Astrocyte of the hippocampus (primary cell): ENCODE measurements at regions not wholly inside any gene's neighbourhood (a gene's known extent, or its start where the extent isn't known, plus 50 kb on each side); places are given as distances from the start of the nearest gene placed in this dataset.
"Not testable (repeated sequence)": the region's sequence is repeated elsewhere in the genome, so short reads cannot be mapped to it uniquely, and the experiment has no call there.

ENCODE experiments used
- DNase-seq: peaks from one replicate; pipeline ENCODE4 v3.0.0; 2011; ENCODE audit warnings: low read depth, low spot score

DNA sequence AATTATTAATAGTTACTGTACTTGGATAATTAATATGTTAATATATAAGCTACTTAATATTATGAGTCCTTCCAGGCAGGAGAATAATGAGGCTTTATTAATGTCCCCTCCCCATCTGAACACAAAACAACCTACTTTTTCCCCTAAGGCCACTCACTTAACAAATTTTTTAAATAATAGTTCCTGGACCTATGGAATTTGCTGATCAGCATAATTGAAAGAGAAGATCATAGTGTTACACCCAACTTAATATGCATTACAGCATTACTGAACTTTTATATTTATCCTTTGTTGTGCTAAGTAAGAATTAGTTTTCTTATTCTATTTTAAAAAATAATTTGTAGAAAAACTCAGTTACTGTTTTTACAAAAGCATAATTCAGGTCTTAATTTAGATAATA lies 1537.7 kb upstream of the GOT2 start:
- DNase-seq = no peak

DNA sequence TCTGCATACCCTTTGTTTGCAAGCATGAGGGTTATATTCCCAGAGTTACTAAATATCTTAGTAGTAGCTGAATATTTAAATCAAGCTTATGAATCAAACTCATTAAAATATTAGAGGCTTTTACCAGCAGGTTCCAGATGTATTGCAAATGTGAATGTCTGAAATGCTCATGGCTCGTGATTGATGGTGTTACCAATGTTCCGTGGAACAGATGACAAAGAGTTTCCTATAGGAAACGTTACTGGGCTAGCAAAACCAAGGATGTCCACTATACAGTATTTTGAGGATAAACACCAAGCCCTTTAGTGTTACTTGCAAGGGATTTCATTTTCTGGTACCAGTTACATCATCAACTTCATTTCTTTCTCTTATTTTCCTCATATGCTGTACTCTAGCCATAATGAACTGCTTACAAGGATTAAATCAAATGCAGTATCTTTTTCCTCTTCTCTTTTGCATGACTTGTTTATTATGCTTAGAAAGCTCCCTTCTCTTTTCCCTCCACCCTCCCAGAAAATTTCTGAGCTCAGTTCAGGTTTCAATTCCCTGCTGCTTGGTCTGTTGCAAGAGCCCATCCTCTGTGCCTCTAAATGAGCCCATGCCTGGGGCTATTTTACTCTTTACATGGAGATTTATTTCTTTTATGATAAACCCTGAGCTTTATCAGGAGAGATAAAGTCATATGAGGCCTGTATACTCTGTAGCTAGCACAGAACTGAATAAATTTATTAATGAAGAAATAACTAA lies 1537.1 kb upstream of the GOT2 start:
- no peak for DNase-seq

DNA sequence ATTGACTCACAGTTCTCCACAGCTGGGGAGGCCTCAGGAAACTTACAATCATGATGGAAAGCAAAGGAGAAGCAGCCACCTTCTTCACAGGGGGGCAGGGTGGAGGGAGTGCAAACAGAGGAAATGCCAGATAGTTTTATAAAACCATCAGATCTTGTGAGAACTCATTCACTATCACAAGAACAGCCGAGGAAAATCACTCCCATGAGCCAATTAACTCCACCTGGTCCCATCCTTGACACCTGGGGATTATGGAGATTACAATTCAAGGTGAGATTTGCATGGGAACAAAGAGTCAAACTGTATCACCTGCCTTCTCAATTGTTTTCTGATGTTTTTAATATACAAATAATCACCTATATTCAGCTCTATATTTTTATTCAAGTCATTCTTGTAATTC lies 1527.3 kb upstream of the GOT2 start:
- no peak for DNase-seq

DNA sequence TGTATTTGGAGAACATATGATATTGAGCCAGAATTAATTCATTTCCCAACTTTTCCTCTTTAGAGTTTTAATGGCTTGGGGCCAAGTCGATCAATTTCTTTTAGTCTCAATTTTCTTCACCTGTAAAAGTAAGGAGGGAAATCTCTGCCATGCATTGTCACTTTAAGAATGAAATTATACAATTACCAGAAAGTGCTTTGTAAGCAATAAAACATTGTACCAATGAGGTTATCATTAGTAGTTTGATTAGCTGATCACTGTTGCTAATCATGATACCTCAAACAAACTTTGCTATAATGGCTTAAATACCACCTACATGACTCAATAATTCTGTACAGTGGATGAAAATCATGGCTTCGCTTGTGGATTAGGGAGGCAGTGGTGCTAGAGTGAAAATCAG lies 1525.8 kb upstream of the GOT2 start:
- no peak for DNase-seq

DNA sequence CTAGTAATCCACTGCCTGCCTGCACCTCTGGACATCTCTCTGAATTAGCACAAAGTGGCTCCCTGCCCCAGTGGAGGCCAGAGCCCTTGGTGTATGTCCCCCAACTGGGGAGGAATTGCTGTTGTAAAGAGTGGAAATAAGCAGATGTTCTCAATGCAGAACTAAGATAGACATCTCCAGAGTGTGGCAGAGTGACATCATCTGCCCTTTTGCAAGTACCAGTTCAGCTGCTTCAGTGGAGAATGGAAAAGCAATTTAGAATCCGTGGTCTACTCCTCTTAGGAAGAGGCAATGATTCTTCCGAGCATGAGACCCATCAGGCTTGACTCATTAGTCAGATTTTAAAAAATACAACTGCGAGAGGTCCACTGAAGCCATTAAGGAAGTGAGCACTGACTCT lies 1512.0 kb upstream of the GOT2 start:
- DNase-seq = no peak

DNA sequence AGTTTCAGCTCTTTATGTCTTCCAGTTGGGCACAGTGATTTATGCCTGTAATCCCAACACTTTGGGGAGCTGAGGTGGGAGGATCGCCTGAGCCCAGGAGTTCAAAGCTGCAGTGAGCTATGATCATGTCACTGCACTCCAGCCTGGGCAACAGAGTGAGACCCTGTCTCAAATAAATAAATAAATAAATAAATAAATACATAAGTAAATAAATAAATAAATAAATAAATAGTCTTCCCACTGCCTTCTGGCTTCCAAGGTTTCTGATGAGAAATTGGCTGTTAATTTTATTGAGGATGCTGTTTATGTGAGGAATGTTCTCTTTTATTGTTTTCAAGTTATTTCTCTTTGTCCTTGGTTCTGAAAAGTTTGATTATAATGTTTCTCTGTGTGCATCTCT lies 1507.6 kb upstream of the GOT2 start:
- DNase-seq = no peak

DNA sequence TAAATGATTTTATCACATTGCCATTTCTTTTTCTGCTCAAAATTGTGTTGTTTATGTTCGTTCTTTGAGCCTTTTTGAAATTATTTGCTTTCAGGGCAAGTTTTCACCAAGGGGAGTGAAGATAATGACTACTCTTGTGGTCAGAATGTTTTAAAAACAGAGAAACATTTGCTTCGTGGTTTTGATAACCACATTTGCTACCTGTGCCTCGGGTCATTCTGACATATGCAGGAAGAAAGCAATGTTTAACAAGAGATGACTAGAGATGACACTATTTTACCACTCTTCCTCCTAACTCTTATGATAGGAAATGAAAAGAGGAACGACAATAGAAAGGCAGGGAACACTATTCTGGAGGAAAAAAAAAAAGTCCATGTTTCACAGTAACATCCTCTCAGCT lies 1496.5 kb upstream of the GOT2 start:
- no peak for DNase-seq

DNA sequence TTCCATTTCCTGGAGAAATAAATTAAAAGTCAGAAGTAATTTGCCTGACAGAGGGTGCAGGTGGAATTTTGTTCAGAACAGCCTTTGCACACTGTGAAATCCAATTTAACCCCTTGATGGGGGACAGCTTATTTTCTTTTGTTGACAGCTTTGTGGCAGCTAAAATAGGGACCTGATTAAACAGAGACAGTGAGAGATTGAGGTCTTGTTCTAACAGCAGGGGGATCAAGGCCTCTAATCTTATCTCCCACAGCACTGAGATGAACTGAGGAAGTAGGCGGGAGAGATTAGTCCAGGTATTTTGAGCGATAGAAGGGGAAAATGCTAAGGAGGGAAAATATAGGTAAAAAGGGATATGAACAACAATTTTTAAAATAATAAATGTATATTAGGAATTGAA lies 1491.4 kb upstream of the GOT2 start:
- no peak for DNase-seq

DNA sequence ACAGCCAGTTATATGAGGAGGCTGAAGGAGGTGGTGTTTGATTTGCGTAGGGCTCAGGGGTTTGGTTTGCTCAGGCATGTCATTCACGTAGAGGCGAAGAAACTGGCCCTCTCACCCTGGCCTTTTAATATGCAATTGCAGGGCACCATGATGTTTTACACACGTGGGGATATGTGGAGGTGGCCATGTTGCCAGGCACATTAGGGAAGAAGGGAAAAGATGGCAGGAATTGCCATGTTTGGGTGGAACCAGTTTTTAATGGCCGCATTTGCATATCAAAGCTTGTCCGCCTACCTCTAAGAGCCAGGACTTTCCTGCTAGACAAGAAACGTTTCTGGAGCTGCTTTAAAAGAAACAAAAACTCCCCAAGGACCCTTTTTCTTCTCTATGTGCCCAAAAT lies 1483.7 kb upstream of the GOT2 start:
- DNase-seq = no peak

DNA sequence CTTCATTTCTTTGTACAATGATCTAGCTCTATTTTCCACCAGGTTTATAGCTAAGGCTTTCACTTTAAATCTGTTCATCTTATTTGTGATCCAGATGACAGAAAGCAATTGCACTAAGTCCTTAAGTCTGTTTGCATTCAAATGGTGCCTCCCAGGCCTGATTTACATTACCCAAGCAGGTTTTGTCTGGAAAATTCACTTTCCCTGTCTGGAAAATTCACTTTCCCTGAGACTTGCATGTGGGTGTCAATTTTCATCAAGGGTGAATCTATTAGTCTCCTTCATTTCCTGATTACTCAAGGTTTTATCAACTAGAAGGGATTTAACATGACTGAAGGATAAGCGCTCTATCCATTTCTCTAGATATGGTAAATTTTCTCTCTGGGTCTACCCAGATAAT lies 1480.2 kb upstream of the GOT2 start:
- no peak for DNase-seq

DNA sequence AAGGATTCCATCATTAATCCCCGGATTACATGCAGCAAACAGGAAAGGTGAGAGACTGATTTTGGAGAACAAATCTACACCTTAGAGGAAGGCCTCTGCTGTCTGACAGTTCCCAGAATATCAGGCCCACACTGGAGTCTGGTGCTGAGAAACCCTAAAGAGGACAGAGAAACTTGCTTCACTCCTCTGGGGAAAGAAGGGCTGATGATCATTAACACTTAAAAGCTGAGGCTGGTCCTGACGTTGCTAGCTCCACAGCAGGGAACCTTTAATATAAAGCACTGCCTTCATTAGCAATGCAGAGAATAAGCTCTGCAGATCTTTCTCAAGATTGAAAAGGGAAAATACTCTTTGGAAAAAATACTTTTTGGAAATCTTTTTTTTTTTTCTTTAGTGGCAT lies 1472.4 kb upstream of the GOT2 start:
- DNase-seq = no peak

DNA sequence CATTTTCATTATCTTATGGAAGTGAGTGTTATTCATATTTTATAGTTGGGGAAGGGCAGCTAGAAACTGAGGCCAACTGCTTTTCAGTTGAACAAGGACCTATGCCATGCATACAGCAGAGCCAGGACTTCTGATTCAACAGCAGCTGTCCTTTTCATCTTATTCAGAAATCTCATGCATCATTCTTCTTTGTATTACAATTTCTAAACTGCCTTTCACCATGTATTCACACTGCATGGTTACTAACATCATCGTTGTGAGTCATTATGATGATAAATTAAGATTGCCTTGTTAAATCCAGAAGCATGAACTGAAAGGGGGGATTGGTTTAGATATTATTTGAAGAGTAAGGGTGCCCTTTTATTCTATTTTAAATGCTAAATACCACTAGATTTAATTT lies 1470.1 kb upstream of the GOT2 start:
- DNase-seq = peak; percentile 15

DNA sequence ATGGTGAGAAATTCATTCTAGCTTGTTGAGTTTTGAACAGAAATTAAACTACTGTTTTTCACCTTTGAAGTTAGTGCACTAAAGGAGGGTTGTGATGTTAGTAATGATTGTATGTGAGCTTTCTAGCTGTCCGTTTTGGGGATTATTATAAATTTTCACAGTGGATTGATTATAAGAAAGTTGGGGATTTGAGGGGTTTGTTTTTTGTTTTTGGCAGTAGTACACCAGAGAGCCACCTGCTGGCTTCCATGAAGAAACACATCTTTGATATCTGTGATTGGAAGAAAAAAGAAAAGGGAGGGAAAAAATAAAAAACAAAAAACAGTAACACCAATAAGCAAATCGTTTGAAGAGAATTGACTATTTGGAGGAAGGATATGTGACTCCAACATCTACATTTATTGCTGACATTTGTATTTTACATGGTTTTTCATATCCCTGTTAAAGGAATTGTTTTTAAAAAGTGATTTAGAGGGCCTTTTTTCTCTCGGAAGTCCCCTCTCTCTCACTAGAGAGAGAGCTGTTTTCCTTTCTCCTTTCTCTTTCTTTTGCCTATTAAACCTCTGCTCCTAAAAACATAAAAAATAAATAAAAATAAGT lies 1469.5 kb upstream of the GOT2 start:
- DNase-seq = peak; percentile 49

DNA sequence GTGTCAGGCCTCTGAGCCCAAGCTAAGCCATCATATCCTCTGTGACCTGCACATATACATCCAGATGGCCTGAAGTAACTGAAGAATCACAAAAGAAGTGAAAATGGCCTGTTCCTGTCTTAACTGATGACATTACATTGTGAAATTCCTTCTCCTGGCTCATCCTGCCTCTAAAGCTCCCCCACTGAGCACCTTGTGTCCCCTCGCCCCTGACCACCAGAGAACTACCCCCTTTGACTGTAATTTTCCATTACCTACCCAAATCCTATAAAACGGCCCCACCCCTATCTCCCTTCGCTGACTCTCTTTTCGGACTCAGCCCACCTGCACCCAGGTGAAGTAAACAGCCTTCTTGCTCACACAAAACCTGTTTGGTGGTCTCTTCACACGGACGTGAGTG lies 1466.6 kb upstream of the GOT2 start:
- not testable (repeated sequence) for DNase-seq

DNA sequence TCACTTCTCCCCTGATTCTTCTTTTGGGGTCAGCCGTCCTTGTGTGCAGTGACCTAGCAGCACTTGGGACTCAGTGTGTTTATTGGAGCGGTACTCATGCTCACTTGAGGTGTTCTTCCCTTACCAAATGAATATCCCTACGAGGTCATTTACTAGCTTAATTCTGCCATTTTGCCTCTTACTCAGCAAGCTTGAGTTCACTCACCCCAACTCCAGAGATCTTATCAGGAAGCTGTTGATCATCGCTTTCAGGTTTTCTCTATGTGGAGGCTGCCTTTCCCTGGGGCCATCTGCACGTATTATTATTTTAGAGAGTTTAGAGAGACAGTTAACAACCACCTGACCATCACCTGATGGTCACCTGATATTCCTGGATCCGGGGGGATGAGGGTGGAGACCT lies 1466.0 kb upstream of the GOT2 start:
- DNase-seq = no peak

DNA sequence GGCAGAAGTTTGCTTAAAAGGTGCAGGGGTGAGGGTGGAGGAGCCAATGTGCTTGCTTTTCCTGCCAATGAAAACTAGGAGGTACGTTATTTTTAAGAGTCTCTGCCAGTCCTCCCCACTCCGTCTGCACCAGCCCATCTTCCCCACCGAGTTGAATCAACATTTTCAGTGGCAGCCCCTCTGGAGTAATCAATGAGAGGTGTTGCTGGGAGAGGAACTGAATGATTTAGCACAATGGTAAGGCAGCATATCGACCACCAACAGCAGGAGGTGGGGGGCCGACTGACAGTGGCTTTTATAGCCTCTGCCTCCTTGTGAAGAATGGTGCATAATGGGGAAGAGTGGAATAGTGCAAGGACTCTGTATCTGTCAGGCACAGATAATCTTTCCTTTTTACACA lies 1465.0 kb upstream of the GOT2 start:
- DNase-seq = no peak

DNA sequence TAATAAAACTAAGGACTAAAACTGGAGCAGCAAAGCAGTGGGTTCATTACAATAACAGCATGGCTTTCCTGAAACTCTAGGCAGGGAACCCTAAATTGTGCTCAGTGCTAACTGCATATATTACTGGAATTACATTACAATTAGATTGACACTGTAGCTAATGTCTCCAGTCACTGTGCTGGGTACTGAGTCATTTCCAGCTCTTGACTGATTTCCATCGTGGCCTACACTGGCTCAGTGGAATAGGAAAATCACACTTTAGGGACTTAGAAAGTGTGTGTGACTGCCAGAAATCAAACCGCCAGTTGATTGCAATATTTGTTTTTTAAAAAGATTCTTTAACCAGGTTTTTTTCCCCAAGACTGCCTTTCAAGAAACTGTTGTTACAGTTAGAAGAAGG lies 1447.4 kb upstream of the GOT2 start:
- peak; percentile 47 for DNase-seq

DNA sequence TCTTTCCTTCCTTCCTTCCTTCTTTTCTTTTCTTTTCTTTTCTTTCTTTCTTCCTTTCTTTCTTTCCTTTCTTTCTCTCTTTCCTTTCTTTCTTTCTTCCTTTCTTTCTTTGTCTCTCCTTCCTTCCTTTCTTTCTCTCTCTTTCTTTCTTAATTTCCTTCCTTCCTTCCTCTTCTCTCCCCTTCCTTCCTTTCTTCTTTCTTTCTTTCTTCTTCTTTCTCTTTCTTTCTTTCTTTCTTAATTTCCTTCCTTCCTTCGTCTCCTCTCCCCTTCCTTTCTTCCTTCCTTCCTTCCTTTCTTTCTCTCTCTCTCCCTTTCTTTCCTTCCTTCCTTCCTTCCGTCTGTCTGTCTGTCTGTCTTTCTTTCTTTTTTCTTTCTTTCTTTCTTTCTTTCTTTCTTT lies 1446.5 kb upstream of the GOT2 start:
- no peak for DNase-seq

DNA sequence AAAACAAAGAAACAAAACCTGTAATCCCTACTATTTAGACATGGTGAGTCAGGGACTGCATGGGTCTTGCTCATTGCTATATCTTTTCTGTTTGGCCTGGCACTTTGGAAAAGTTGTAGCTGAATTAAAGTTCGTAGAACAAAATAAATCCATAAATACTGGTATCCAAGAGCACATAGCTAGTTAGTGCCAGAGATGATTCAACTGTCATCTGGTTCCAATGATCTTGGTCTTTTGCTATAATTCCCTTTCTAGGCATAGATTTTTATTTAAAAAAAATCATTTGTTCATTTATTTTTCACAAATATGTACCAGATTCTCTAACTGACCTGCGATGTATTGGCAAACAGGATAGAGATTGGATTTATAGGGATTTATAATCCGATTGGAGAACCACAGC lies 1436.1 kb upstream of the GOT2 start:
- no peak for DNase-seq

DNA sequence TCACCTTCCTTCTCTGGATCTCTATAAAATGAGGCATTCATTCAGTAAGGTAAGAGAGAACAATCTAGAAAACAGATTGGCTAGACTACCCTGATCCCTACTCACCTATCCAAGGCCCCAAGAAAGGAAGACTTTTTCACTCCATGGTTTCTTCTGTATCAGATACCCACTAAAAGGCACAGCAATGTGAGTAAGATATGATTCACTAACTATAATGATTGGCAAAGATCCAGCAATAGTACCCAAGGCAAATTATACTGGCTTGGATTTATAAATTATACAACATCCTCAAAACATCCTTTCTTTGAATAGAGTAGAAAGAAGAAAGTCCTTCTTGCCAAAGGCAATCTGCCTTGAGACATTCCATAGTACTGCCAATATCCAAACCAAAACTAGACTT lies 1432.0 kb upstream of the GOT2 start:
- DNase-seq = no peak

DNA sequence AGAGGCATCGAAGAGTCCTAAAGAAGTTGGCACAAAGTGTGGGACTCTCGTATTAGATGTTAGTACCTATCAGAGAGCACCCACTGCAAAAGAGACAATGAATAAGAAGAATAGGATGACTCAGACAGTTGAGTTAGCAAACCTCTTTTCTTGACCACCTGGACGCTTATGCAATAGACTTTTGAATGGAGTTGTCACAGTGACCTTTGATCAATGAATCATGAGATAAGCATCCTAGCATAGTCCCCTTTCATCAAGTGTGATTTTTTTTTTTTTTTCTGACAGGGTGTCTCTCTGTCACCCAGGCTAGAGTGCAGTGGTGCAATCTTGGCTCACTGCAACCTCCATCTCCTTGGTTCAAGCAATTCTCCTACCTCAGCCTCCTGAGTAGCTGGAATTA lies 1417.9 kb upstream of the GOT2 start:
- no peak for DNase-seq

DNA sequence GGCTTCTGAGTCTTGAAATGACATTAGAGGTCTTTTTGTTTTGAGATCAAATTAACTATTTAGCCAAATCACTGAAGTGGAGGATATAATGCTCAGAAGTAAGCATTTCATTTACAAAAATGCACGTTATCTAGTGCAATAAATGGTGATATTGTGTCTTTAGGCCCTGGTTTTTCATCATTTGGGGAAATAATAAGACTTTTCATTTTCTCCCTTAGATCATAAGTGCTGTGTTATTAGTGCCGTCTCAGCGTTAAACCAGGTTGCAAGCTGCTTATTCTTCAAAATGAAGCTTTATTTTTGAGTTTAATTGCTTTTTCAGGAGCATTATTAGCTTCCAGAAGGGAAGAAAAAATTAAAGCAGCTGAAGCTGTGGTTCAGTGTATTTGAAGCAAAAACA lies 1416.8 kb upstream of the GOT2 start:
- DNase-seq = no peak

DNA sequence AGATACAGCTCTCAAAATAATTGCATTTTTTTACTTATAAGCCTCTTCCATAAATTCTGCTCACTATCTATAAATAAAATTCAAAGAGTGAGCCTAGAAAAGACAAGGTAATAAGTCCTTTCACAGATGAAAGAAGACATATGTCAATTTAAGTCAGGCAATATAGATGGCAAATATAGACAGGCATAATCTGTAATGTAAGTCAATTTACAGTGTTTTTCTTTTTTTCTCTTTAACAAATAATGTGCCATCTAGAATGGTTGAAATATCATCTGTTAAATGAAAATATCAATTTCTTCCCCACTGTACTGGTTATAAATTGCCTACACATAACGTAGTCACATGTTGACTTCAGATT lies 1409.2 kb upstream of the GOT2 start:
- no peak for DNase-seq
